GM21723 (cell line): ENCODE measurements at regions not wholly inside any gene's neighbourhood (a gene's known extent, or its start where the extent isn't known, plus 50 kb on each side); places are given as distances from the start of the nearest gene placed in this dataset.
"Not testable (repeated sequence)": the region's sequence is repeated elsewhere in the genome, so short reads cannot be mapped to it uniquely, and the experiment has no call there.

Experiments used
- ATAC-seq: cut with Tn5 transposase; IDR thresholded peaks from one replicate; pipeline ENCODE4 v1.9.1; 2021; ENCODE audit warnings: mild to moderate bottlenecking, moderate library complexity; ENCODE audit not compliant: unreplicated experiment

DNA sequence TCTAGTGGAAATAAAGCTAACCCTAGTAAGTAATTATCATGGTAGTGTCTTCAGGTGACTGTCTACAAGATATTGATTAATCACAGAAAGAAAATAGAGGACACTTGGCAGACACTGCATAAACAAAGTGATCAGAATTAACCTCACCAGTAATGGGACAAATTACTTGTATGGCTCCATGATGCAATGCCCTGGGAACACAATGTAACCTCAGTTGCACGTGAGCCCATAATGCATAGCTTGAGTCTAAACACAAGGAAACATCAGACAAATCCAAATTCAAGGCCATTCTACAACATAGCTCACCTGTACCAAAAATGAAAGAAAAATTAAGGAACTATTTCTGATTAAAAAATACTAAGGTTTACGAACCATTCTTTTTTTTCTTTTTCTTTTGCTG, 92.4 kb upstream of the SSTR4 start:
- ATAC-seq, result no peak

GRCh38 chr20:22944062-22944461, 91.0 kb upstream of the SSTR4 start:
- no peak for ATAC-seq

DNA sequence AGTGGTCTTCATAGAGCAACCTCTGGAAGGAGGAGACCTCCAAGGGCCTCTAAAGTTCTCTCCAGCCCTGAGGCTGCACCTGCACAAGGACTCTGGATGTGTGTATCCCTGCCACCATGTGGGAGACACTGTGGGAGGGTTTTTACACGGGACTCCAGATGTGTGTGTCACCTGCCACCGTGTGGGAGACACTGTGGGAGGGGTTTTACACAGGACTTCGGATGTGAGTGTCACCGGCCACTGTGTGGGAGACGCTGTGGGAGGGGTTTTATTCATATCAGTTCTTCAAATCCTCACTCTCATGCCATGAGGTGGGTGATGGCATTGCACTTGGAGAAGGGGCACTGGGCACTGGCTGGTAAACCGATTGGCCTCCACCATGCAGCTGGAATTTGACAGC, 90.2 kb upstream of the SSTR4 start:
- no peak for ATAC-seq

DNA sequence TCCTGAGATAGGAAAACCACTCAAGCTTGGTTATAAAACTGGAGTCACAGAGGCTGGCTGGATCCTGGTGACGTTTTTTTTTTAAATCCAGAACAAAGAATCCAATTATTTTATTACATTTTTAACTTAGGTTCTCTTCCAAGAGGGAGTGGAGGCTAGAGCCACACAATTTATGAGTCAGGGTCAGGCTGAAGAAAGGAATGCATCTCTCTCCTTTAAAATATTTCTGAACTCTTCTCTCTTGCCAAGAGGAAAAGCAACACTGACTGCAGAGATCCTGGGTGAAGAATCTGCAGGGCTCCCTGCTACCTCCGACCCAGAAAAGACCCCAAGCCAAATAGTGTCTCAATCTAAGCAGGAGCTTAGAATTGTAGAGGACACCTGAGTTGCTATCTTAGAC, 88.5 kb upstream of the SSTR4 start:
- no peak for ATAC-seq

- no peak for ATAC-seq
These were observed 85.6 kb upstream of the SSTR4 start for GRCh38 chr20:22949331-22950109.

DNA sequence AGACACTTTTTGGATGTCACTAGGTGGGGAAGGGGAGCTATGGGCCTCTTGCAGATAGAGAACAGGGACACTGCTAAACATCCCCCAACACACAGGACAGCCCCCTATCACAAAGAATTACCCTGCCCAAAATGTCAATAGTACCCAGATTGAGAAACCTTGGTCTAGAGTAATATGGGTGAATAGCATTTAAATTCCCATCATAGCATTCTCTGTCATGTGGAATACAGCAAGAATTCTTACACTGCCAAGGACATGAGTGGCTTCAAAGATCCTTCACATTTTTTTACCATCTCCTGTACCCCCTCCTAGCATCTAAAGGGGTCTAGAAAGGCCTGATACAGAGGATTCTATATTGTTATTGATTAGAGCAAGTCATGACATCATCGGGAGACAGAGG, 83.1 kb upstream of the SSTR4 start:
- no peak for ATAC-seq

DNA sequence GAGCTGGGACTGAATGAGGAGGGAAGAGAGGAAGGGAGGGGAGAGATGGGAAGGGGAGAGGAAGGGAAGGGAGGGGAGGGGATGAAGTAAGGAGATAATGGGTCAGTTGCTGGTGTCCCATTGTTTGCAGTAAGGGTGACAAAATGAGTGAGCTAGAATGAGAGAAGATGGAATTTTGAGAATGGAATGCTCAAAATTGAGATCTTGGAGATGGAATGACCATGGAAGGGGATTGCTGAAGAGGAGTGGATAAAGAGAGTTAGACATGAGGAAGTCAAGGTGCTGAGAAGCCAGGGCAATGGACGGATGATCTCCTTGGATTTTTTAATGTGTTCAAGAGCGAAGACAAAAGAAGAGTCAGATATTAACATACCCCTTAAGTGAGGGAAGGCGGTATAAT, 80.5 kb upstream of the SSTR4 start:
- ATAC-seq, result no peak

DNA sequence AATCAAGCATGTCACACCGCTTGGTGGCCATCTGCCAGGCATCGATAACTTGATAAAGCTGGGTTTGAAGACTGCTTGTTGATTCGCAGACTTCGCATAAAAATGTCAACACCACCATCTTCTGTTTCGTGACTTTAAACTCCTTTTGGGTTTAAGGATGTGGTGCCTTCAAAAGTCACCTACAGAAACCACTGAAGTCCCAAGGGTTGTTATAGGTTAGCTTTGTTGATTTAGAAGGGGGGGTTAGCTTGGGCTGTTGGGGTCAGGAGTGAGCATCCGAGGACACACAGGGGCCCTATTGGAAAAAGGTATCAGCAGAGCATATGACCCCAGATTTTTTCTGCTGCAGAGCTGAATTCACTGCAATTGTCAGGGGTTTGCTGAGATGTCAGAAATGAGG, 76.7 kb upstream of the SSTR4 start:
- ATAC-seq, result no peak

GRCh38 chr20:22962567-22963439, 72.3 kb upstream of the SSTR4 start:
- ATAC-seq, result no peak

DNA sequence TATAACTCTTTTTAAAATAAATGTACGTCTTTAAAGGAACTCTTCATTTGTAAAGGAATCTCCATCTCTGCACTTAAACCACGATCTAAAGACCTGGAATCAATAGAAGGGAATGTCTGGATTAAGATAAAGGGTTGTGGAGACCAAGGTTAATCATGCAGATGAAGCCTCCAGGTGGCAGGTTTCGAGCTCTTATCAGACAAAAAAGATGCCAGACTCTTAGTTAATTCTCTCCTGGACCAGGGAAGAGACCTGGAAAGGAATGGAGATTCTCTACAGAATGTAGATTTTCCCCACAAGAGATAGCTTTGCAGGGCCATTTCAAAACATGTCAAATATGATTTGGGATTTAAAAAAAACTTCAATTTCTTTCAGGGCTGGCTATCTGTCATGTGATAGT, 71.5 kb upstream of the SSTR4 start:
- ATAC-seq, result no peak

GRCh38 chr20:22966787-22967464, 68.2 kb upstream of the SSTR4 start:
- ATAC-seq, result no peak

DNA sequence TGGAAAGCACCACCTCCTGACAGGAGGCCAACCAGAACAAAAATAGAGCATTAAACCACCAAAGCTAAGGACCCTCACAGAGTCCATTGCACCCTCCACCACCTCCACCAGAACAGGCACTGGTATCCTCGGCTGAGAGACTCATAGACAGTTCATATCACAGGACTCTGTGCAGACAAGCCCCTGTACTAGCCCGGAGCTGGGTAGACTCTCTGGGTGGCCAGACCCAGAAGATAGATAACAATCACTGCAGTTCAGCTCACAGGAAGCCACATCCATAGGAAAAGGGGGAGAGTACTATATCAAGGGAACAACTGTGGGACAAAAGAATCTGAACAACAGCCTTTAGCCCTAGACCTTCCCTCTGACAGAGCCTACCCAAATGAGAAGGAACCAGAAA, 67.4 kb upstream of the SSTR4 start:
- ATAC-seq, result not testable (repeated sequence)

- ATAC-seq, result not testable (repeated sequence)
These were observed 66.1 kb upstream of the SSTR4 start for GRCh38 chr20:22969031-22969430.

GRCh38 chr20:22971077-22971476, 64.0 kb upstream of the SSTR4 start:
- not testable (repeated sequence) for ATAC-seq

GRCh38 chr20:22974354-22974753, 60.8 kb upstream of the SSTR4 start:
- no peak for ATAC-seq

GRCh38 chr20:22977047-22977785, 57.9 kb upstream of the SSTR4 start:
- ATAC-seq, result no peak

DNA sequence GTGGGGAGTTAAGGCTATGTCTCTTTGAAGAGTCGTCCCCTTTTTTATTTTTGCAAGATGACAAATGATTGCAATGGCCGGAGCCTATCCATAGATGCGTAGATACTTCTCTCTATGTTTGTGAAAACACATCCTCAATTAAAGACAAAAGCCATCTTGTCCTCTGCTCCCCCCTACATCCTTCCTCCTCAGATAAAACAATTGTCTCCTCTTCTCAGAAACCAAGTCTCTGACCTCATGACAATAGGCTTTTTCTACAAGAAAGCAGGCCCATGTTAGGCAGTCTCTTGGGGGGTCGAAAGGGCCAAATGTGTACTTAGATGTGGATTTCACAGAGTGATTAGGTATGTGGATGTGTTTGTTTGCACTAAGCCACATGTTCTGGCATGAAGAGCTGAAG, 51.1 kb upstream of the SSTR4 start:
- ATAC-seq, result no peak

DNA sequence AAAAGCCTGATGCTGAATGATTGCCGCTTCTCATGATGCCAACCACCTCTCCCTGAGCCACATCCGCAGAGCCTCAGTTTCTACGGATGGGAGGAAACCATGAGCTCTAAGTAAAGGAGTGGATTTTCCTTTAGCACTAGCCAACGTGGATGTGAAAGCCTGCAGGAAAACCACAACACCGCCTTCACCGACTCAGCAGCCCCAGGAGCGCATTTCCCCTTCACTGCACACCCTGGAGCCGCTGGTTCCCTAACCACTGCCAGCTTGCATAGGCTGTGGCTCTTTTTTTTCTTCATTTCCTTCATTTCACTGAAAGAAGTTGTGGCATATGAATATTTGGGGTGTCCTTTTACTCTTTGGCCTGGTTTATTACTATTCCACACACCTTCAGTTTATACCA, 50.5 kb upstream of the SSTR4 start:
- ATAC-seq, result no peak

- ATAC-seq, result no peak
These were observed 49.8 kb upstream of the SSTR4 start for GRCh38 chr20:22985239-22985778.
